ENCODE measurements at regions not wholly inside any gene's neighbourhood (a gene's known extent, or its start where the extent isn't known, plus 50 kb on each side); places are given as distances from the start of the nearest gene placed in this dataset.
"Not testable (repeated sequence)": the region's sequence is repeated elsewhere in the genome, so short reads cannot be mapped to it uniquely, and the experiment has no call there.

DNA sequence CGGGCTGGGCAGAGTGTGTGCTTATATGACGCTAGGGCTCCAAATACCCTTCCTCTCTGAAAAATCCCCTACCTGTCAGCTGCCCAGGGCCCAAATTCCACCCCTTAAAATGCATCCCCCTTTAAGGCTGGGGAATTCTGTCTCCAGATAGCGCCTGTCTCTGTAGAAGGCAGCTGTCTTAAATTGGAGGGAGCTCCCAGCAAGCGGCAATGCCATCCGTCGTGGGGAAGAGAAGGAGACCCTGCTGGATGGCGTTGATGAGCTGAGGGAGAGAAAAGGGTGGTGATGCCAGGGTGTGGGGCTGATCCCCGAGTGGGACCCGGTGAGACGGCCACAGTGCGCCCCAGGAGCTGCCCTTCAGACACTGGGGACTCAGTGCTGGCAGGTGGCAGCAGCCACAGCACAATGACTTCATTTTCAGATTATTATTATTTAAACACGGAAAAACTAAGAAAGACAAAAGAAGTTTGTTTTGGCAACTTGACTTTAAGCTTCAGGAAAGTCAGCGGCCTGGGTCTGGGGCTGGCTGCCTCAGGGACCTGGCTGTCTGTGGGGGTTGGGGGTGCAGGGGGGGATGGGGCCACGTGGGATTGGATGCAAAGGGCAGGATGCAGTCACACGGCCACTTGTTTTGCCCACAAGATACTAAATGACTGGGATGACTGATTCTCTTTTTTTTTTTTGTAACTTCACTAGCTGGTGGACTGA lies 152.8 kb downstream of the TFCP2L1 start:
- DNase-seq (ENCODE audit: low spot score): no peak

DNA sequence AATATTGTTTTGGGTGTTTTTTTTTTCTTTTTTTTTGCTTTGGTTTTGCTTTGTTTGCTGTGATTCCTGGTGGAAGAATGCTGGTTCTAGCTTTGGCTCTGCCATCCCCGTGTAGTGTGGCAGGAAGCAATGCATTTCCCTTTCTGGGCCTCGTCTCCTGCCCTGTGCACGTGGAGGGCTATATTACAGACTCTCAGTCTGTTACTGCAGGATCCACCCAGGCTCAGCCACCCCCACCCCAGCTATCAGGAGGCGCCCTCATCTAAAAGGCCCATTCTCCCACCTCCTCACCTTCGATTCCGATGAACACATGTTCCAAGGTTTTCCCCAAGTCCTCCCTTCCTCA lies 152.3 kb downstream of the TFCP2L1 start:
- DNase-seq (ENCODE audit: low spot score): no peak

DNA sequence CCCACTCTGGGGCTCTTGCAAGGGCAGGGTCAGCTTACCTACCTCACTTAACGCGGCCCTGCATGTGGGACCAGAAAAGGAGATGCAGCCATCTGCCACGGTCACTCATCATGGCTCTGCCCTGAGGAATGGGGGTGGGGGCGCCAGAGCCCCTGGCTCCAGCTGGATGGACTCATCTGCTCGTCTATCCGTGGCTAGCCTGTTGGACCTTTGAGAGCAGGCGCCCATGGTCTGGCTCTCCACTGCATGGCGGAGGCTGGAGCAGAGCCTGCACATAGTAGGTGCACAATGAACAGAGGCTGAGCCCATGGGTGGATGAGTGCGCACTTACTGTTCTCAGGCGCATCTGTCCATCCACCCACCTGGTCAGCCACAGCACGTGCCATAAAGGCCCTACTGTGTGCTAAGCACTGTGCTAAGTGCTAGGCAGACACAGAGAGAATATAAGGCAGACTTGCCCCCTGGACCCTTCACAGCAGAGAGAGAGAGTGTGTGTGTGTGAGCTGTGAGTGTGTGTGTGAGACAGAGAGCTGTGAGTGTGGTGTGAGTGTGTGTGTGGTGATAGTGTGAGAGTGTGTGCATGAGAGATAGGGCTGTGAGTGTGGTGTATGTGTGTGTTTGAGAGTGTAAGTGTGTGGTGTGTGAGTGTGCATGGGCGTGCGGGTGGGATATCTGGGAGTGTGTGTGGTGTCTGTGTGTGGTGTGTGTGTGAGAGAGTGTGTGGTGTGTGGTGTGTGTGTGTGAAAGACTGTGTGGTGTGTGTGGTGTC lies 151.3 kb downstream of the TFCP2L1 start:
- DNase-seq (ENCODE audit: low spot score): no peak

GRCh38 chr2:121134728-121135127 lies 150.3 kb downstream of the TFCP2L1 start:
- DNase-seq (ENCODE audit: low spot score): no peak

DNA sequence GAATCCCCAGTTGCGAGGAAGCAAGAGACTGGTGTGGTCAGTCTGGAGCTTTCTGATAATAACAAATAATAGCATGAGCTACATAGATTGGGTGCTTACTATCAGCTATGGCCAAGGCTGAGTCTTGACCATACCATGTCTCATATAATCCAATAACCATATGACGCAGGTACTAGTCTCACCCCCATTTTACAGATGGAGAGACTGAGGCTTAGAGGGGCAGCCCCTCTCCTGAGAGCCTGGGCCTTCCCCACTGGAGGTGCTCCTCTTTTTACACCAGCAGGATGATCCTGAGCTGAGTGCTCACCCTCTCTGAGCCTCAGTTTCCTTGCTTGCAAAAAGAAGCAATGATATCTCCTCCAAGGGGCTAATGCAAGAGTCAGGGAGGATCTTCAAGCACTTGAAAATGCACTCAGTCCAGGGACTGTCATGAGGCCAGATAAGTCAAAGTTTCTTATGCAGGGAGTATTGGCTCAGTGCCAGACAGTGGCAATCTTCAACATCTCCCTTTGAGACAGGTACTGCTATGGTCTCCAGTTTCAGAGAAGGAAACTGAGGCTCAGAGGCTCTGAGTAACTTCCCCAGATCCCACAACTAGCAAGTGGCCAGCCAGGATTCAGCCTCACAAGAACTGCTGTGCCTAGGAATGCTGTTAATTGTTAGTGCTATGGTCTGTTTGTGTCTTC lies 149.7 kb downstream of the TFCP2L1 start:
- DNase-seq (ENCODE audit: low spot score): no peak

- DNase-seq (ENCODE audit: low spot score): no peak
Measured at GRCh38 chr2:121136323-121136722, 148.7 kb downstream of the TFCP2L1 start.

DNA sequence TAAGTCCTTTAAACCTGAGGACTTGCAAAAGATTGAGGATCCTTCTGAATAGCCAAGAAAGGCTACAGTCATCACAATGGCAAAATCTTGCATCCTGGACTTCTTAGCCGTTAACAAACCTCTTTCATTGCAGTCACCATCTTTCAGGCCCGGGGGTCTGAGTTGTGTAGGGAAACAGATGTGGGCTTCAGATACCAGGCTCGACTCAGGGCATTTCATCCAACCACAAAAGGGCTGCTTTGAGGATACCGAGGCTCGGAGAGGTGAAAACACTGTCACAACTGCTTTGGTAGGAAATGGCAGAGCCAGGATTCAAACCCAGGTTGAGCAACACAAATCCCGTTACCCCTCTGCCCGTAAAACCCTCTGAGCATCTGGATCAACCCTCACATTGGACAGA lies 147.4 kb downstream of the TFCP2L1 start:
- DNase-seq (ENCODE audit: low spot score): no peak

DNA sequence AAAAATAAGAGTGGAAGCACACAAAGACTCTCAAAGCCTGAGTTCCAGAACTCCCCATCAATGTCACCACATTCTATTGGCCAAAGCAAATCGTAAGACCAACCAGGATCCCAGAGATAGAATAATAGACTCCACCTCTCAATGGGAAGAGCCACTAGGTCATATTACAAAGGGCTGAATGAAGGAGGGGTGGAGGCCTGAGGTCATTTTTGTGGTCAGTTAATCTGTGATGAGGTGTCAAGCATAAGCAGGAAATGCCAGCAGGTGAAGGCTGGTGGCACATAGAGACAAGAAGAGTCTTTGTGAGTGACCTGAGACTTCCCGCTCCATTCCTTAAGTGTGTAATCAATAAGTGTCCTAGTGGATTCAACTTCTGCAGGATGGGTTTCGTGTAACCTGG lies 144.3 kb downstream of the TFCP2L1 start:
- no peak for DNase-seq (ENCODE audit: low spot score)

DNA sequence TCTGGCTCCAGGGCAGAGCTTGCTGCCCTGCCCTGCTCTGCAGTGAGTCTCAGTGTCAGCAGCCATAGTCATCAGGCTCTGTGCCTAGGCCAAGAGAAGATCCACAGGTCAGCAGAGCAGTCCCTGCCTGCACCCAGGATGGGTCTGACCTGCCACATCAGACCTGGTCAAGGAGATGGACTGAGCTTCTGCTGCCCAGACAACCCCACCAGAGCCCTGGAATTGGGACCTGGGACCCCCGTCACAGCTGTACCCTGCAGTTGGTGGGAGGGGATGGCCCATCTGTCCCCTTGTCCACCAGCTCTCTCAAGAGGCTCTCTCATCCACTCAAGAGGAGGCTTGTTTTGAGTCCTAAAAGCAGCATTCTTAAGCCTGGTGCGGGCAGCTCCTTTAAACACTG lies 142.6 kb downstream of the TFCP2L1 start:
- no peak for DNase-seq (ENCODE audit: low spot score)

DNA sequence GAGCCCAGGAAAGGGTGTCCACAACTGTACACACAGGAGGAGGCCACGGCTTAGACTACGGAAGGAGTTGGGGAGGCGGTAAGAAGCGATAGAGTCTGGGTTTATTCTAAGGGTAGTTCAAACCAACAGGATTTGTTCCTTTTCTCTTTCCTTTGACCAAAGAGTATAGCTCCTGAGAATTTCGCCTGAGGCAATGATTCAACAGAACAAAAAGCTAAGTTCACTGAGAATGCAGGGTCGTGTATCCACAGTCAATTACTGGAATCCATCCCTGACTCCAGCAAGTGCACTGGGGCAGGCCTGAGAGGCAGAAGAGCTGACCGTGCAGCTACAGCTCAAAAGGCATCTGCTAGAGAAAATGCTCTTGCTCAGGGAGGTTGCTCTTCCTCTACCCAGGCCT lies 140.9 kb downstream of the TFCP2L1 start:
- no peak for DNase-seq (ENCODE audit: low spot score)

GRCh38 chr2:121146630-121147029 lies 138.4 kb downstream of the TFCP2L1 start:
- no peak for DNase-seq (ENCODE audit: low spot score)

GRCh38 chr2:121147766-121148165 lies 137.2 kb downstream of the TFCP2L1 start:
- DNase-seq (ENCODE audit: low spot score): no peak

GRCh38 chr2:121148481-121148880 lies 136.5 kb downstream of the TFCP2L1 start:
- no peak for DNase-seq (ENCODE audit: low spot score)

DNA sequence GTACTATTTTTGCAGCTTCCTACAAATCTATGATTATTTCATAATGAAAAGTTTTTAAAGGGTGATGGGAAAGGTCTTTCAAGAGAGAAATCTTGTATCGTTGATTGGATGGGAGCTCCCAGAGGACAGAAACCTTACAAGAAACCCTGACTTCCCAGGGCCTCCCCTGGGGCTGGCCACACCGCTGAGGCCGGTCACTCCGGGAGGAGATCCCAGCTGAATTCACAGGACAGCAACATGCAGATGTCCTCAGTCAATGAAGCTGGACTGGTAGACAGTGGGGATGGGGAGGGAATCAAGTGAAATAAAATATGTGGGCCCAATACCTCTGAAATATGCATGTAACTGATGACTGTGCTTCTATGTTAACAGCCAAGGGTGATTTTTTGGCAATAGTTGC lies 135.6 kb downstream of the TFCP2L1 start:
- no peak for DNase-seq (ENCODE audit: low spot score)

DNA sequence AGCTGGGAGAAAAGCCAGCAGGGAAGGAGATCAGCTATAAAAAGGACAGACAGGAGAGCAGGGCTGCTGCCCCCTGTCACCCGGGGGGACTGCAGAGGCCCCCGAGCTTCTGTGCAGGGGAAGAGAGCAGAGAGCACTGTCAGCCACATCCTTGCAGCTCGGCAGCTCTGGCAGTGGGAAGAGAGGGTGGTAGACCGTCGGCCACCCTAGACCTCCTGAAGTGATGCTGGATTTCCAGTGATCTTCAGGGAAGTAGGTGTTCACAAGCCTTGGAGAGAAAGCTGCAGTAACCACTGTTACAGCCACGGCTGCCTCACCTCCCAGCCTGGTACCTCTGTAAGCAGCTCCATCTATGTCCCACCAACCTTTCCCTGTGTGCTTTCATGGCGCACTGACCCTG lies 134.9 kb downstream of the TFCP2L1 start:
- no peak for DNase-seq (ENCODE audit: low spot score)

GRCh38 chr2:121150713-121151112 lies 134.3 kb downstream of the TFCP2L1 start:
- DNase-seq (ENCODE audit: low spot score): no peak

DNA sequence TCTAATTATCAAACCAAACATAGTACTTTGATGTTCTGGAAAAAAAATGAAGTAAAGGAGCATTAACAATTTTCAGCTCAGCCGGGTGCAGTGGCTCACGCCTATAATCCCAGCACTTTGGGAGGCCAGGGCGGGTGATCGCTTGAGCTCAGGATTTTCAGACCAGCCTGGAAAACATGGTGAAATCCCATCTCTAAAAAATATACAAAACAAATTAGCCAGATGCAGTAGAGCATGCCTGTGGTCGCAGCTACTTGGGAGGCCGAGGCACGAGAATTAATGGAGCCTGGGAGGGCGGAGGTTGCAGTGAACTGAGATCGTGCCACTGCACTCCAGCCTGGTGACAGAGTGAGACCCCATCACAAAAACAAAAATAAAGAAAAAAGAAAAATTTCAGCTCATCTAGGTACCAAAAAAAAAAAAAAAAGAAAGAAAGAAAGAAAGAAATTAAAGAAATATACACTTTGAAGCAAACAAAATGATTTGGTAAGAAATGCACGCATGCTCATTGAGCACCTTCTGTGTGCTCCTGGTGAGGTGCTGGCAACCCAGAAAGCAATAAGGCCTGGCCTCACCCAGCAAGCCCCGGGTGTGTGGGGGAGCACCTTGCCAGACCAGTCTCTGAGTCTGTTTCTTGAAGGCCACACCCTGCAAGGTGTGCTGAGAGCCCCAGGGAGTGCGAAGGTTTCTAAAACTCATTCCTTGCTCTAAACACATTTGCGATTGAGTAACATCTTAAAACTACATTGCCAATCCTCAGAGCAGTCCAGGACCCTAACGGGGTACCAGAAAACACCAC lies 133.5 kb downstream of the TFCP2L1 start:
- peak; percentile 41 for DNase-seq (ENCODE audit: low spot score)

DNA sequence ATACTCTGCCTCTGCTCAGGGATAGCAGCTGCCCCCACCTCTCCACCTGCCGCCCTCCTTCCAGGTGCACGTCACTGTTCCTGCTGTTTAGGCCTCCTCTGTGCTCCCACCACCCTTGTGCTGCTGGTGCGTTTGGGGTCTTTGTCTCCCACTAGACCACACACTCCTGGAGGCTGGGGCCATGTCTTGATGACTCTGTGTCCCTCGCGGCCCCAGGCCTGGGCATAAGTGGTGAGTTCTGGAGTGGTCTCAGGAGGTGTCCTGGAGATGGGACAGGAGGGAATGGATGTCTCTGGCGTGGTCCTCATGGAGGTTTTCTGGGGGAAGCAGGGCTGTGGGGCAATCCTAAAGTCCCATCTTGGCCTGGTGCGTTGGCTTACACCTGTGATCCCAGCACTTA lies 132.1 kb downstream of the TFCP2L1 start:
- no peak for DNase-seq (ENCODE audit: low spot score)

DNA sequence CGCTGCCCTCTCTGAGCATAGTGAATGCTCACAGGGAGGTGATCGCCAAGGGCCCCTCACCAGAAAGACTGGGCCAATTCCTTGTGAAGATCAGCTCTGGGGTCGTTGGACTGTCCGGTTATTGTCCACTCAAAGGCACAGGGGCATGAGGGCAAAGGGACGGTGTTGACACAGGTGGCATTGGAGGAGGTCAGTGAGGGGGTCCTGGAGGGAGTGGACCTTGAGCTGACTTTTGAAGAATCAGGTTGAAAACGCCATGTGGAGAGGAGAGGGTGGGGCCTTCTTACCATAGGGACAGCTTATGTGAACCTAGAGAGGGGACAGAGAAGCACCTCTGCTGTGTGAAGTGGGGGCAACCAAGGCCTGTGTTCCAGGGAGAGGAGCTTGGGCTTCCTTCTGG lies 131.5 kb downstream of the TFCP2L1 start:
- no peak for DNase-seq (ENCODE audit: low spot score)

- no peak for DNase-seq (ENCODE audit: low spot score)
Measured at GRCh38 chr2:121155502-121156056, 129.4 kb downstream of the TFCP2L1 start.

DNA sequence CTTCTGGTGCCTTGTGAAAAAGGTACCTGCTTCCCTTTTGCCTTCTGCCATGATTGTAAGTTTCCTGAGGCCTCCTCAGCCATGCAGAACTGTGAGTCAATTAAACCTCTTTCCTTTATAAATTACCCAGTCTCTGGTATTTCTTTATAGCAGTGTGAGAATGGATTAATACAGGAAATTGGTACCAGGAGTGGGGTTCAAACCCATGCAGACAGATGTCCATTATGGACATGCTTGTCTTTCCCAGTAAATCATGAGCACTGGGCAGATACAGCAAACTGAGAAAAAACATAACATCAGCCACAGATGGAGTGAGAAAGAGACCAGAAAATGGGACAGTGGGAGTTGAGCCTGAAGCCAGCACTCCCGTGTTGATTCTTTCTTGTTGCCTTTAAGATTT lies 127.5 kb downstream of the TFCP2L1 start:
- DNase-seq (ENCODE audit: low spot score): not testable (repeated sequence)
